Activated T-cell treated with anti-CD3 and anti-CD28 coated beads, Interleukin-2, amount 50 U/mL, for 4 hours (primary cell): ENCODE measurements at regions not wholly inside any gene's neighbourhood (a gene's known extent, or its start where the extent isn't known, plus 50 kb on each side); places are given as distances from the start of the nearest gene placed in this dataset.

Experiments used
- ATAC-seq, 2 donors: fragments of 200-7000 bp; cut with Tn5 transposase; one replicate each; pipeline ENCODE4 v1.10.0; 2021
- DNase-seq: peaks from one replicate; pipeline ENCODE4 v3.0.0-alpha.2; 2020
- H3K27me3 Mint-ChIP-seq: one replicate; pipeline ENCODE4 v1.8.0; 2021; ENCODE audit warnings: low read depth, mixed read lengths
- H3K36me3 Mint-ChIP-seq: one replicate; pipeline ENCODE4 v1.8.0; 2022; ENCODE audit warnings: mixed read lengths; ENCODE audit not compliant: insufficient read depth
- H3K4me1 Mint-ChIP-seq: one replicate; pipeline ENCODE4 v1.8.0; 2021; ENCODE audit warnings: low read depth, mixed read lengths
- H3K4me3 Mint-ChIP-seq: one replicate; pipeline ENCODE4 v1.8.0; 2021; ENCODE audit warnings: mild to moderate bottlenecking, moderate library complexity, mixed read lengths
- H3K9me3 Mint-ChIP-seq: one replicate; pipeline ENCODE4 v1.8.0; 2021; ENCODE audit warnings: mixed read lengths

GRCh38 chr21:28436286-28436932, 556.3 kb downstream of the LTN1 start:
- ATAC-seq: no peak
- Mint-ChIP-seq H3K4me1 (no peaks in the 10 kb centered on the region), H3K27me3 (peaks cover 1% of the 10 kb centered on the region), H3K4me3 (no peak overlapping the region), H3K9me3 (no peaks in the 10 kb centered on the region), H3K36me3 (no peaks in the 10 kb centered on the region)
- no peak for DNase-seq

DNA sequence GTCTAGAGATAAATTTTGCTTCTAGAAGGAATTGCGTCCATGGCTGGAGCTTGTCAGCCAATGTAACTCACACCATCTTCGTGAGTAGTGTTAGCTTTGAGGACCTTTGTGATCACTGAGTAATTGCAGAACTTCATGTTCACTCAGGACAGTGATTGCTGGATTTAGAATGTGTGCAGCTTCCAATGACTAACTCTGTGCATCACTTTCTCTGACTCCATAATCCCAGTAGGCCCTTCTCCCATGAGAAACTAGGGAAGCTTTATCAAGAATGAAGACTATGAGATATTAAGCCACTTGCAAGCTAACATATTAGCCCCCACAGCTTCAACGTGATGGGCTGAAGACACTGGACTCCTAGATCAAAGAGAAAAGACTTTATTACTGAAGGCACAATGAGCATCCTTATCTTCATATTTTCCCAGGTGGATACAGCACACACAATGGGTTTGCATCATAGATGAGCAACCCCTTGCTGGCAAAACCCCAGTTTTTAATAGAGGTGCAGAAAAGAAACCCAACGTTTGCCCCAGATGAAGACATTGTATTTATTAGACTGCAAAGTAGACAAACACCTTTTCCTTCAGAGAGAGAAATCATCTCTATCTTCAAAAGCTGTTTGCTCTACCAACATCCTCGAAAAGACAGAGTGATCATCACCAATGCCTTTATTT, 561.0 kb downstream of the LTN1 start:
- peaks cover 1% of the 10 kb centered on the region for H3K27me3 Mint-ChIP-seq
- DNase-seq: no peak
- no peaks in the 10 kb centered on the region for H3K4me1 Mint-ChIP-seq
- ATAC-seq: no peak
- H3K9me3 Mint-ChIP-seq: no peaks in the 10 kb centered on the region
- no peaks in the 10 kb centered on the region for H3K36me3 Mint-ChIP-seq
- H3K4me3 Mint-ChIP-seq: no peak overlapping the region

- Mint-ChIP-seq H3K4me3 (no peak overlapping the region), H3K36me3 (no peaks in the 10 kb centered on the region), H3K4me1 (no peaks in the 10 kb centered on the region), H3K9me3 (no peaks in the 10 kb centered on the region), H3K27me3 (peaks cover 1% of the 10 kb centered on the region)
- ATAC-seq: no peak
- no peak for DNase-seq
These were observed 561.7 kb downstream of the LTN1 start for GRCh38 chr21:28431022-28431421.

DNA sequence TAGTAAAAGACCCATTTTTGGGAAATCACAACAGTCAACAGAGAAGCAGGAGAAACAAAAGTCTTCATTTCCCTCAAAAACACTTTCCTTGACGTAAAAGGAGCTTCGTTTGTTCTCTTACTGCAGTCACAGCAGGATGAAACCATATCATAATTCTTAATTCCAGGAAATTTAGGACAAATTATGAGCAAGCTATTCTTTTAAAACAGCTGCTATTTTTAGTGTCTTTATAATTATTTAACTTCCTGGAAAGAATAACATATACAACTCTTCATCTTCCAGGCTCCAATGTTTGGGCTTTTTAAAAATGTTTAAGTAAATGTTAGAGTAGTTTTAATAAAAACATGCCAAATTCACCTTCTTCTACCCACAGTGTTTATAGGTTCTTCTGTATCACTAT, 563.5 kb downstream of the LTN1 start:
- Mint-ChIP-seq H3K27me3 (peaks cover 1% of the 10 kb centered on the region), H3K9me3 (no peaks in the 10 kb centered on the region), H3K4me3 (no peak overlapping the region), H3K4me1 (no peaks in the 10 kb centered on the region), H3K36me3 (no peaks in the 10 kb centered on the region)
- ATAC-seq: no peak
- no peak for DNase-seq

DNA sequence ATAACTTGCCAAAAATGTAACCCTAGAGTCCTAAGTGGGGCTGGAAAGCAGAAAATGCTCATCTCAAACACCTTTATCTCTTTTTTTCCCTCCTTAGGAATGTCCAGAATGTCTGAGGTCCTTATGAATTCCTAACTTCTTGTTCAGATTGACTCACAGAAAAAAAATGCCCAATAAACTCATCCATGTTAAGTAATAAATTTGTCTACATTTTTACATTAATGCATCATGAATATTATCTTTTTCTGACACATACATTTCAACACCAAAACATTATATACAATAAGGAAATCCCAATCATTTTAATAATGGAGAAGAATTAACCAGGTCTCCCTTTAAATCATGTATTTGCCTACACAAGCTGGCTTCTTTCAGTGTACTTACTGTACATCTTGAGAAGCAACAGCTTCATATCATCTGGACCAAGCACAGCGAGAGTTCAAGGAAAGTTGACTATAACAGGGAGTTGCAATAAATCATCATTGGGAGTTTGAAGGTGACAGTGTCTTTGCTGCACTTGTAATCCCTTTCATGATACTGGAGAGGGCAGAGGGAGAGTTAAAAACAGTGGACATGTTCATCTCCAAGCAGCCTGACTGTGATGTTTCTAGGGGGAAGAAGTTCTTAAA, 565.2 kb downstream of the LTN1 start:
- Mint-ChIP-seq H3K4me3 (no peak overlapping the region), H3K36me3 (no peaks in the 10 kb centered on the region), H3K4me1 (no peaks in the 10 kb centered on the region), H3K27me3 (peaks cover under 1% of the 10 kb centered on the region), H3K9me3 (no peaks in the 10 kb centered on the region)
- ATAC-seq (no peak), DNase-seq (no peak)

GRCh38 chr21:28426545-28426944, 566.1 kb downstream of the LTN1 start:
- Mint-ChIP-seq H3K36me3 (no peaks in the 10 kb centered on the region), H3K4me3 (no peak overlapping the region), H3K27me3 (no peaks in the 10 kb centered on the region), H3K4me1 (no peaks in the 10 kb centered on the region), H3K9me3 (no peaks in the 10 kb centered on the region)
- DNase-seq: no peak
- ATAC-seq: no peak

- Mint-ChIP-seq H3K27me3 (no peaks in the 10 kb centered on the region), H3K36me3 (no peaks in the 10 kb centered on the region), H3K9me3 (no peaks in the 10 kb centered on the region), H3K4me3 (no peak overlapping the region), H3K4me1 (no peaks in the 10 kb centered on the region)
- DNase-seq (no peak), ATAC-seq (no peak)
These were observed 569.0 kb downstream of the LTN1 start for GRCh38 chr21:28423521-28424190.

DNA sequence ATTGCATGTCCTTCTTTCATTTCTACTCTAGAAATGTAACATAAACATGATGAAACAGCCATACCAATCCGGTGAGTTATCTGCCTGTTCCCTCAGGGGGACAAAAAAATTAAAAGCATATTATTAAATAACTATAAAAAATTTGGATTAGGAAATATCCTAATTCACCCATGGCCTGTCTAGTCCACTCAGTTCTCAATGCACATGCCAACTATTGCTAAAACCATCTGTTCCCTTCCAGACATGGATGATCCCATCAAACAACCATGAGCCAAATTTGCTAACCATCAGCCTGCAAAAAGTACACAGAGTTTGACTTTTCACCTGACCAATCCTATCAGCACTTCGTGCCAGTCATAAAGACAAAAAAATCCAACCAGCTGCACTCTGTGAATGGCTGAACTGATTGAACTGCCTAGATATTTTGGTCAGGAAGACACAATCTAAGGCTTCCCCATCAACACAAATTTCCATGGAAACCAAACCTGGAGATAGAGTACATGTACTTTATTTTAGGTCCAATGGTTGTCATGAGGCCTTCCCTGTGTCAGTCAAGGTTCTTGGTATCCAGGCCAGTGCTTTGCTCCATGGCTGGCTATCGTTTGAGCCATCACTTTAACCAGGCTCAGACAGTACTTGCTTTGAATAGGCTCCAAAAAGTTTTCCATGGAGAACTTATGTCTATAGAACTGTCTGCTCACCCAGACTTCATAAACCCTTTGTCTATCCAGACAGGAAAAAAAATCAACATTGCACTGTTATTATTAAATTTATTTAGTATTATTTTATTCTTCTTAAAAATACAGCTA, 570.8 kb downstream of the LTN1 start:
- ATAC-seq (no peak), DNase-seq (no peak)
- Mint-ChIP-seq H3K4me1 (no peaks in the 10 kb centered on the region), H3K27me3 (no peaks in the 10 kb centered on the region), H3K36me3 (no peaks in the 10 kb centered on the region), H3K9me3 (no peaks in the 10 kb centered on the region), H3K4me3 (no peak overlapping the region)

GRCh38 chr21:28419811-28420210, 572.9 kb downstream of the LTN1 start:
- DNase-seq: no peak
- no peaks in the 10 kb centered on the region for H3K27me3 Mint-ChIP-seq
- H3K4me3 Mint-ChIP-seq: no peak overlapping the region
- ATAC-seq: no peak
- H3K4me1 Mint-ChIP-seq: no peaks in the 10 kb centered on the region
- no peaks in the 10 kb centered on the region for H3K9me3 Mint-ChIP-seq
- no peaks in the 10 kb centered on the region for H3K36me3 Mint-ChIP-seq

GRCh38 chr21:28418726-28419514, 573.8 kb downstream of the LTN1 start:
- no peak for DNase-seq
- no peak overlapping the region for H3K4me3 Mint-ChIP-seq
- no peaks in the 10 kb centered on the region for H3K27me3 Mint-ChIP-seq
- no peaks in the 10 kb centered on the region for H3K36me3 Mint-ChIP-seq
- no peak for ATAC-seq
- H3K9me3 Mint-ChIP-seq: no peaks in the 10 kb centered on the region
- H3K4me1 Mint-ChIP-seq: no peaks in the 10 kb centered on the region

DNA sequence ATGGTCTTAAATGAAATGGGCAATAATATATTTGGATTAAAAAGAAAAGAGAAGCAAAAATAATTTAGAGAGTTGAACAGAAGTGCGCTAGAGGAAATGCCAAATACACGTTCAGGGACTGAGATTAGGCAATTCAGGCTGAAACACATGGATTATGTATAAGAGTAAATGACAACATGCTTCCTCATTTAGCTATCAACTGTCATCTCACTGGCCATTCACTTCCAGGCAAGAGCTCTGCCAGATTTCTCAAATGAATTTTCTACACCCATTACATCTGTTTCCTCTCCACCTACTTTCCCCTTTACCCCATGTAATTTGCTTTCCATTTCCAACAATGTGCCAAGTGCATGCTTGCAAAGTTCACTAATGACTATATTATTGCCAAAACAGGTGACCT, 582.4 kb downstream of the LTN1 start:
- Mint-ChIP-seq H3K36me3 (no peaks in the 10 kb centered on the region), H3K4me3 (no peak overlapping the region), H3K27me3 (no peaks in the 10 kb centered on the region), H3K4me1 (no peaks in the 10 kb centered on the region), H3K9me3 (no peaks in the 10 kb centered on the region)
- no peak for DNase-seq
- ATAC-seq: no peak

GRCh38 chr21:28402616-28402989, 590.1 kb downstream of the LTN1 start:
- no peaks in the 10 kb centered on the region for H3K9me3 Mint-ChIP-seq
- no peaks in the 10 kb centered on the region for H3K27me3 Mint-ChIP-seq
- no peaks in the 10 kb centered on the region for H3K4me1 Mint-ChIP-seq
- H3K4me3 Mint-ChIP-seq: no peak overlapping the region
- H3K36me3 Mint-ChIP-seq: no peaks in the 10 kb centered on the region
- DNase-seq: no peak
- ATAC-seq: no peak

GRCh38 chr21:28397040-28397439, 595.6 kb downstream of the LTN1 start:
- Mint-ChIP-seq H3K4me1 (no peaks in the 10 kb centered on the region), H3K27me3 (no peaks in the 10 kb centered on the region), H3K36me3 (no peaks in the 10 kb centered on the region), H3K9me3 (peaks cover 5% of the 10 kb centered on the region), H3K4me3 (no peak overlapping the region)
- no peak for DNase-seq
- no peak for ATAC-seq
